ENCODE measurements at regions not wholly inside any gene's neighbourhood (a gene's known extent, or its start where the extent isn't known, plus 50 kb on each side); places are given as distances from the start of the nearest gene placed in this dataset.

DNA sequence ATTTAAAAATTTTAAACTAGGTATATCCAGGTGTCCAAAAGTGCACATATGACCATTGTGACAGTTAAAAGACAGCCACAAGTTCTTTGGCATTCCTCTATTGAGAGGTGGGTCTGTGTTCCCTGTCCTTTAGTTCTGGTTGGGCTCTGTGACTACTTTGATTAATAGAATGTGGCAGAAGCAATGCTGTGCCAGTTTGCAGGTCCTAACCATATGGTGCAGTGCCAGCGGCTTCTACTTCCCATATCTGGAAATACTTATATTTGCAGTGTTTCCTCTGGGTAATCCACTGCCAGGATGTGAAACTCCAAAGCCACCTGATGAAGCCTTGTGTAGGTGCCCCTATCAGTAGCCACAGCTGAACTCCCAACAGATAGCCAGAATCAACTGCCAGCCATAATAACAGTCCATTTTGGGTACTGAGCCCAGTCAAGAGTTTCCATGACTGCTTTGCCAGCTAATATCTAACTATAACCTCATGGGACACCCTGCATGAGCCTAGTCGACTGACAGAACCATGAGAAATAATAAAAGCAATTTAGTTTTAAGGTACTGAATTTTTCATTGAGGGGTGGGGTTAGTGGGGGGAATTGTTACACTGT is 361.0 kb upstream of the SEMA6A start (continued):
- TF ChIP-seq ZNF274 (IDR thresholded peaks at IDR 0.05; ENCODE audit: insufficient read depth, insufficient read length): no peak
- TF ChIP-seq CREB1 (IDR thresholded peaks at IDR 0.05; ENCODE audit: low read depth): no peak
- TF ChIP-seq MEF2A (IDR thresholded peaks at IDR 0.05; ENCODE audit: insufficient read depth, low read depth, low read length): no peak
- no peak for TF ChIP-seq TCF12 (IDR thresholded peaks at IDR 0.05; ENCODE audit: low read depth, low read length)
- TF ChIP-seq TBL1XR1 (IDR thresholded peaks at IDR 0.05; ENCODE audit: low read depth, low read length): no peak
- no peak for TF ChIP-seq STAT3 (IDR thresholded peaks at IDR 0.05; ENCODE audit: low read depth, low read length)

DNA sequence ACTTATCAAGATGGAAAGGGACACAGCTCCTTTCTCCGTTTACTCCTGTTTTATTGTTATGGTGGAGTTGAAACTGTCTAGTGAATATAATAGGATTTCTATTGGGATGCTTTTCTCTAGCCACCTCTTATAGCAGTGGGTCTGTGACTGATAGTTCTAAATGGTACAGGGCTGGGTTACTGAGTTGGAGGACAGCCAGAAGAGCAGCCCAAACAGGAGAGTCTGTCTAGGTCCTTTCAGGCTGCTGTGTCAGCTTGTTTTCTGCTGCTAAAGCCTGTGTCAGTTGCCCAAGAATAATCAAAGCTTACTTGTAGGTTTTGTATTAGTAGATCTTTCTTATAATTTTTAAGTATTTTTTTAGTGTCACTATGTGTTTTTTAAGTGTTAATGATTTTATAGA is 356.0 kb upstream of the SEMA6A start:
- Histone ChIP-seq H3K36me3 (ENCODE audit: control insufficient read depth in 2 of 2, insufficient read depth in 2 of 2, low read length in 1 of 2) (no peaks in the 10 kb centered on the region), H3K4me1 (ENCODE audit: control insufficient read depth, insufficient read depth, low read length) (no peaks in the 10 kb centered on the region), H3K79me2 (ENCODE audit: control insufficient read depth, insufficient read depth, low read length) (no peaks in the 10 kb centered on the region), H3K9ac (ENCODE audit: control insufficient read depth, insufficient read depth, low read length) (no peak overlapping the region), H2AFZ (ENCODE audit: control insufficient read depth, low read depth, low read length) (no peak overlapping the region), H3K27me3 (replicated peaks in 1 of 2; ENCODE audit: control insufficient read depth in 2 of 2, insufficient read depth in 2 of 2, low read length in 1 of 2) (no peaks in the 10 kb centered on the region; a peak in 1 of 4 replicates), H3K4me3 (no peak overlapping the region), H3K9me3 (replicated peaks; ENCODE audit: control insufficient read depth, insufficient read depth, low read length) (no peaks in the 10 kb centered on the region), H3K4me2 (ENCODE audit: control insufficient read depth, insufficient read depth) (no peak overlapping the region), H3K27ac (ENCODE audit: control insufficient read depth, insufficient read depth) (no peak overlapping the region), H4K20me1 (ENCODE audit: control insufficient read depth, insufficient read depth) (no peaks in the 10 kb centered on the region)
- ChIA-PET POLR2A (no interaction called here), SMC1A (ENCODE audit: uncharacterized antibody, unreplicated experiment) (interaction anchor here (1.2 kb wide), 1 partner anchor 47 kb away, joined by 4 read pairs; no protein-coding TSS in a partner anchor), RAD21 (ENCODE audit: unreplicated experiment) (no interaction called here), CTCF (interaction anchor here (1.0 kb wide), 1 partner anchor 46 kb away, joined by 3 read pairs; no protein-coding TSS in a partner anchor)
- no peak for TF ChIP-seq BACH1 (IDR thresholded peaks at IDR 0.05; ENCODE audit: borderline replicate concordance)
- TF ChIP-seq, protein P1, sequence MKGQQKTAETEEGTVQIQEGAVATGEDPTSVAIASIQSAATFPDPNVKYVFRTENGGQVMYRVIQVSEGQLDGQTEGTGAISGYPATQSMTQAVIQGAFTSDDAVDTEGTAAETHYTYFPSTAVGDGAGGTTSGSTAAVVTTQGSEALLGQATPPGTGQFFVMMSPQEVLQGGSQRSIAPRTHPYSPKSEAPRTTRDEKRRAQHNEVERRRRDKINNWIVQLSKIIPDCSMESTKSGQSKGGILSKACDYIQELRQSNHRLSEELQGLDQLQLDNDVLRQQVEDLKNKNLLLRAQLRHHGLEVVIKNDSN (IDR thresholded peaks at IDR 0.05; ENCODE audit: borderline replicate concordance, extremely low read length, insufficient read depth, low read depth, low read length): no peak
- no peak for TF ChIP-seq CBFB (IDR thresholded peaks at IDR 0.05; ENCODE audit: low read depth)
- TF ChIP-seq NR2F1 (conservative IDR thresholded peaks at IDR 0.05): no peak
- TF ChIP-seq SMARCA5 (IDR thresholded peaks at IDR 0.05): no peak
- TF ChIP-seq CHD1 (IDR thresholded peaks at IDR 0.05; ENCODE audit: low read depth, low read length): no peak
- TF ChIP-seq ASH2L (IDR thresholded peaks at IDR 0.05; ENCODE audit: borderline replicate concordance, low read depth): no peak
- TF ChIP-seq CREB1 (IDR thresholded peaks at IDR 0.05; ENCODE audit: low read depth): no peak
- no peak for TF ChIP-seq MTA3 (IDR thresholded peaks at IDR 0.05; ENCODE audit: borderline replicate concordance, low read length)
- 86% methylated on average over 1 of the region's 1 CpG for WGBS (ENCODE audit: insufficient coverage, insufficient replicate concordance, low lambda C conversion rate, missing lambda C conversion rate)
- ATAC-seq (no peak), DNase-seq (ENCODE audit: low read depth, low spot score) (no peak), FAIRE-seq (no peak)
- intact Hi-C loops (cut with micrococcal nuclease; ENCODE audit: unreplicated experiment) (no loop called here), in situ Hi-C loops (cut with MboI) (no loop called here)
- no TSS peak for BruUV-seq (replicated peaks)

Measured in GM12878 (cell line).